IMR-90 (cell line): ENCODE measurements at regions not wholly inside any gene's neighbourhood (a gene's known extent, or its start where the extent isn't known, plus 50 kb on each side); places are given as distances from the start of the nearest gene placed in this dataset.

Experiments used
- ATAC-seq: fragments of 200-7000 bp; cut with Tn5 transposase; 2 replicates; pipeline ENCODE4 v1.9.1; 2020; ENCODE audit warnings: low read depth, mild to moderate bottlenecking, moderate library complexity
- BruUV-seq: library from RNA; stranded (reverse); fragments of 400-500 nt; replicated peaks from 2 replicates; lab custom pipeline; 2021; lab: Mats Ljungman, UMichigan
- CTCF ChIA-PET: fragments of 300-600 bp; formaldehyde crosslinking; extraction: SDS; loops from one replicate; lab custom pipeline; 2021; ENCODE audit warnings: antibody characterized with exemption; lab: Yijun Ruan, JAX
- POLR2A ChIA-PET: fragments of 300-600 bp; sonication (Branson Sonifier 250); formaldehyde crosslinking; loops from one replicate; lab custom pipeline; 2022; ENCODE audit warnings: antibody characterized with exemption; ENCODE audit not compliant: unreplicated experiment; lab: Charles Lee
- DNase-seq: peaks from one replicate; pipeline ENCODE4 v3.0.0; 2013
- H2AFZ ChIP-seq: replicated peaks from 2 replicates; pipeline ENCODE3; 2013; ENCODE audit warnings: low read length, mild to moderate bottlenecking; ENCODE audit not compliant: poor library complexity
- H2AK5ac ChIP-seq: 2 replicates; pipeline ENCODE4 v1.6.1; 2013; ENCODE audit warnings: low read depth, low read length, inconsistent platforms
- H2AK9ac ChIP-seq: replicated peaks from 2 replicates; pipeline ENCODE3; 2013; ENCODE audit warnings: mild to moderate bottlenecking, low read depth, low read length, moderate library complexity; ENCODE audit not compliant: poor library complexity
- H2BK120ac ChIP-seq: 2 replicates; pipeline ENCODE4 v1.6.1; 2013; ENCODE audit warnings: low read depth, low read length, inconsistent platforms
- H2BK15ac ChIP-seq: 3 replicates; pipeline ENCODE4 v1.6.1; 2013; ENCODE audit warnings: low read depth, low read length, inconsistent platforms
- H2BK20ac ChIP-seq: 2 replicates; pipeline ENCODE4 v1.6.1; 2013; ENCODE audit warnings: low read depth, mild to moderate bottlenecking, inconsistent platforms, low read length, moderate library complexity
- H2BK5ac ChIP-seq: 2 replicates; pipeline ENCODE4 v1.6.1; 2013; ENCODE audit warnings: mild to moderate bottlenecking, low read depth, low read length, inconsistent platforms; ENCODE audit not compliant: poor library complexity, severe bottlenecking
- H3K14ac ChIP-seq: replicated peaks from 2 replicates; pipeline ENCODE4 v1.6.1; 2013; ENCODE audit warnings: low read depth, low read length, inconsistent platforms
- H3K18ac ChIP-seq: 2 replicates; pipeline ENCODE4 v1.6.1; 2013; ENCODE audit warnings: low read depth, low read length, control low read depth
- H3K23ac ChIP-seq: 2 replicates; pipeline ENCODE4 v1.6.1; 2013; ENCODE audit warnings: low read depth, low read length, inconsistent platforms
- H3K27ac ChIP-seq: 2 replicates; pipeline ENCODE4 v1.5.1; 2013; ENCODE audit warnings: mild to moderate bottlenecking, control low read depth, low read length; ENCODE audit not compliant: insufficient read depth
- H3K27me3 ChIP-seq: 2 replicates; pipeline ENCODE4 v1.6.1; 2013; ENCODE audit warnings: low read length; ENCODE audit not compliant: control insufficient read depth, insufficient read depth
- H3K36me3 ChIP-seq: 2 replicates; pipeline ENCODE4 v1.6.1; 2013; ENCODE audit warnings: low read length, mixed read lengths; ENCODE audit not compliant: control insufficient read depth, insufficient read depth
- H3K4ac ChIP-seq: 2 replicates; pipeline ENCODE4 v1.6.1; 2013; ENCODE audit warnings: low read depth, low read length, inconsistent platforms
- H3K4me1 ChIP-seq: 2 replicates; pipeline ENCODE4 v1.6.1; 2013; ENCODE audit warnings: low read length, mixed read lengths; ENCODE audit not compliant: control insufficient read depth, insufficient read depth
- H3K4me2 ChIP-seq: 2 replicates; pipeline ENCODE4 v1.6.1; 2013; ENCODE audit warnings: low read depth, mild to moderate bottlenecking, control low read depth, low read length, moderate library complexity
- H3K4me3 ChIP-seq: 2 replicates; pipeline ENCODE4 v1.5.1; 2013; ENCODE audit warnings: low read depth, mild to moderate bottlenecking, control low read depth, low read length, moderate library complexity; ENCODE audit not compliant: insufficient read depth
- H3K56ac ChIP-seq: 2 replicates; pipeline ENCODE4 v1.6.1; 2013; ENCODE audit warnings: low read length, inconsistent platforms; ENCODE audit not compliant: insufficient read depth; ENCODE audit errors: extremely low read depth
- H3K79me1 ChIP-seq, 2 experiments: 2 replicates each; pipeline ENCODE4 v1.6.1; 2013; ENCODE audit warnings: low read length in 2 of 2, inconsistent platforms in 1 of 2, low read depth in 1 of 2
- H3K9ac ChIP-seq: 2 replicates; pipeline ENCODE4 v1.6.1; 2013; ENCODE audit warnings: low read depth, low read length, control low read depth
- H3K9me1 ChIP-seq: 2 replicates; pipeline ENCODE4 v1.6.1; 2013; ENCODE audit warnings: low read length, inconsistent platforms; ENCODE audit not compliant: insufficient read depth
- H3K9me3 ChIP-seq: 2 replicates; pipeline ENCODE4 v1.6.1; 2013; ENCODE audit warnings: low read length; ENCODE audit not compliant: control insufficient read depth, insufficient read depth
- H4K20me1 ChIP-seq: 2 replicates; pipeline ENCODE4 v1.6.1; 2013; ENCODE audit warnings: low read length, inconsistent platforms; ENCODE audit not compliant: insufficient read depth
- H4K5ac ChIP-seq: 2 replicates; pipeline ENCODE4 v1.6.1; 2013; ENCODE audit warnings: mild to moderate bottlenecking, low read depth, low read length, control low read depth
- H4K8ac ChIP-seq, 2 experiments: 2 replicates each; pipeline ENCODE4 v1.6.1; 2013; ENCODE audit warnings: low read depth in 2 of 2, low read length in 2 of 2, control low read depth in 1 of 2, inconsistent platforms in 1 of 2
- H4K91ac ChIP-seq: 2 replicates; pipeline ENCODE4 v1.6.1; 2013; ENCODE audit warnings: low read depth, low read length, inconsistent platforms; ENCODE audit not compliant: insufficient read depth
- MAFK ChIP-seq: IDR thresholded peaks from 2 replicates; pipeline ENCODE4 v1.6.1; 2012; ENCODE audit warnings: low read depth, low read length, improper control_type of control experiment
- POLR2A ChIP-seq: IDR thresholded peaks from 2 replicates; pipeline ENCODE4 v1.6.1; 2012; ENCODE audit warnings: mild to moderate bottlenecking, low read depth, low read length
- RAD21 ChIP-seq: IDR thresholded peaks from 2 replicates; pipeline ENCODE4 v1.6.1; 2012; ENCODE audit warnings: low read length, improper control_type of control experiment
- RCOR1 ChIP-seq: IDR thresholded peaks from 2 replicates; pipeline ENCODE4 v1.6.1; 2012; ENCODE audit warnings: mild to moderate bottlenecking, low read length, improper control_type of control experiment; ENCODE audit not compliant: insufficient replicate concordance
- dilution Hi-C: fragments of 300-500 bp; cut with HindIII; formaldehyde crosslinking; loops from one replicate; pipeline ENCODE4 v1.14.3; 2018; ENCODE audit warnings: low sequenced_read_pairs; ENCODE audit not compliant: unreplicated experiment
- in situ Hi-C: fragments of 300-500 bp; cut with MboI; formaldehyde crosslinking; loops from 3 replicates; pipeline ENCODE4 v1.14.3; 2019; ENCODE audit warnings: low sequenced_read_pairs, inconsistent platforms, mixed read lengths
- intact Hi-C: fragments of 100-400 bp; cut with micrococcal nuclease; formaldehyde crosslinking; loops from 2 replicates; pipeline ENCODE4 v1.10.0; 2022

DNA sequence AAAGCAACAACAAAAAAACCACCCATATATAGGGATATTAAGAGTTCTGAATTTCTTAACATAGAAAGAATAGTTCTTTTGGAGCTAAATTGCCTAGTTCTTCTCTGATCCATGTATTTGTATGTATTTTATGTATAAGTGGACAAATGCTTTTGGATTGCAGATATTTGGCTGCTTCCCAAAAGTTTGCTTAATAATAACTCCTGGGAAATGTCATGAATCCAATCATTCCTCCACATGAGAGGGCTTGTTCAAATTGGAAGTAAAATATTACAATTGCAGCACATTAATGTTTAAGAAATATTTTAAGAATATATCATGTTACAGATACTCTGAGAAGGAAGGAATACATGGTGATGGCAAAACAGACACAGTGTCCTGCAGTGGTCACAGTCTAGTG lies 71.5 kb upstream of the PAGE3 start:
- Histone ChIP-seq H3K4me2 (no peak overlapping the region), H3K9ac (no peak overlapping the region), H4K20me1 (no peaks in the 10 kb centered on the region), H3K36me3 (no peaks in the 10 kb centered on the region), H3K27me3 (no peaks in the 10 kb centered on the region; the same call in 1 of the 2 replicates), H2BK15ac (no peak overlapping the region), H4K8ac (no peak overlapping the region), H3K4me1 (no peaks in the 10 kb centered on the region), H4K5ac (no peak overlapping the region), H2AK5ac (no peak overlapping the region), H3K9me3 (no peaks in the 10 kb centered on the region), H2BK120ac (no peak overlapping the region), H3K27ac (no peak overlapping the region), H3K79me1 (no peaks in the 10 kb centered on the region), H2AFZ (no peak overlapping the region), H3K4me3 (no peak overlapping the region), H2BK5ac (no peak overlapping the region), H3K18ac (no peak overlapping the region), H3K9me1 (no peaks in the 10 kb centered on the region), H3K14ac (no peak overlapping the region), H3K56ac (no peak overlapping the region), H2BK20ac (no peak overlapping the region), H3K4ac (no peak overlapping the region), H4K91ac (no peak overlapping the region), H3K23ac (no peak overlapping the region), H2AK9ac (no peak overlapping the region)
- dilution Hi-C loops (no loop called here), intact Hi-C loops (no loop called here), in situ Hi-C loops (no loop called here)
- TF ChIP-seq MAFK (no peak), POLR2A (no peak), RAD21 (no peak), RCOR1 (no peak)
- BruUV-seq, result no TSS peak
- CTCF ChIA-PET, result no interaction called here
- POLR2A ChIA-PET, result no interaction called here
- DNase-seq (no peak), ATAC-seq (no peak)
